ENCODE measurements at regions not wholly inside any gene's neighbourhood (a gene's known extent, or its start where the extent isn't known, plus 50 kb on each side); places are given as distances from the start of the nearest gene placed in this dataset.

DNA sequence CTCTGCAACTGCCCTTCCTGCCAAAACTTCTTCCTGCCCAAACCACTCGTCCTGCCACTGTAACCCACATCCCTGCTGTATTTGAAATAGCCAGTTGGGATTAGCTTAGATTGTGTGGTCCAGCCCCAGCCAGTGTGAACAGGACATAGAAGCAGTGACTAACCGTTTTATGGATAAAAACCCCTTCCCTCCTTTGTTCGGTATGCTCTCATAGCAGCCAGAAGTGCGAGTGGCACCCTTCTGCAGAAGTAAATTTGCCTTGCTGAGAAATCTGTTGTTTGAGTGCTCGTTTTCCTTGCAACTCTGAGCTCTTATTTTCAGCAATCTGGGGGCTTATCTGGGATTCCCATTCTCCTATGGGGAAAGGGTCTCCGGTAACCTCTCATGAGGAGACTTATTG lies 470.0 kb downstream of the PRDM9 start:
- Histone ChIP-seq H3K36me3 (ENCODE audit: control insufficient read depth, insufficient read depth, low read length) (no peaks in the 10 kb centered on the region), H3K4me2 (ENCODE audit: extremely low read depth, insufficient read depth, low read length) (no peak overlapping the region), H4K20me1 (ENCODE audit: control insufficient read depth, extremely low read depth, insufficient read depth, low read length) (no peaks in the 10 kb centered on the region), H3K4me1 (ENCODE audit: control insufficient read depth, extremely low read depth, insufficient read depth, low read length) (no peaks in the 10 kb centered on the region), H3K4me3 (replicated peaks in 1 of 4; ENCODE audit: control extremely low read depth in 1 of 4, insufficient read depth in 1 of 4, low read depth in 3 of 4, low read length in 4 of 4) (no peak overlapping the region), H3K9ac (ENCODE audit: insufficient read depth, low read length) (no peak overlapping the region), H2AFZ (ENCODE audit: low read length) (no peak overlapping the region), H3K79me2 (ENCODE audit: control insufficient read depth, insufficient read depth, low read length) (no peaks in the 10 kb centered on the region), H3K27me3 (ENCODE audit: control insufficient read depth, insufficient read depth, low read length) (no peaks in the 10 kb centered on the region), H3K27ac (ENCODE audit: insufficient read depth, low read length) (no peak overlapping the region), H3K9me3 (ENCODE audit: control insufficient read depth, insufficient read depth, low read depth, low read length) (no peaks in the 10 kb centered on the region)
- DNase-seq (ENCODE audit: low read depth in 2 of 2): no peak
- TF ChIP-seq EZH2 (IDR thresholded peaks at IDR 0.05; ENCODE audit: low read length, missing control alignments): no peak
- TF ChIP-seq, protein P1, sequence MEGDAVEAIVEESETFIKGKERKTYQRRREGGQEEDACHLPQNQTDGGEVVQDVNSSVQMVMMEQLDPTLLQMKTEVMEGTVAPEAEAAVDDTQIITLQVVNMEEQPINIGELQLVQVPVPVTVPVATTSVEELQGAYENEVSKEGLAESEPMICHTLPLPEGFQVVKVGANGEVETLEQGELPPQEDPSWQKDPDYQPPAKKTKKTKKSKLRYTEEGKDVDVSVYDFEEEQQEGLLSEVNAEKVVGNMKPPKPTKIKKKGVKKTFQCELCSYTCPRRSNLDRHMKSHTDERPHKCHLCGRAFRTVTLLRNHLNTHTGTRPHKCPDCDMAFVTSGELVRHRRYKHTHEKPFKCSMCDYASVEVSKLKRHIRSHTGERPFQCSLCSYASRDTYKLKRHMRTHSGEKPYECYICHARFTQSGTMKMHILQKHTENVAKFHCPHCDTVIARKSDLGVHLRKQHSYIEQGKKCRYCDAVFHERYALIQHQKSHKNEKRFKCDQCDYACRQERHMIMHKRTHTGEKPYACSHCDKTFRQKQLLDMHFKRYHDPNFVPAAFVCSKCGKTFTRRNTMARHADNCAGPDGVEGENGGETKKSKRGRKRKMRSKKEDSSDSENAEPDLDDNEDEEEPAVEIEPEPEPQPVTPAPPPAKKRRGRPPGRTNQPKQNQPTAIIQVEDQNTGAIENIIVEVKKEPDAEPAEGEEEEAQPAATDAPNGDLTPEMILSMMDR (conservative IDR thresholded peaks at IDR 0.05 in 1 of 2, IDR thresholded peaks at IDR 0.05 in 1 of 2; ENCODE audit: low read depth in 1 of 2, low read length in 2 of 2): no peak

DNA sequence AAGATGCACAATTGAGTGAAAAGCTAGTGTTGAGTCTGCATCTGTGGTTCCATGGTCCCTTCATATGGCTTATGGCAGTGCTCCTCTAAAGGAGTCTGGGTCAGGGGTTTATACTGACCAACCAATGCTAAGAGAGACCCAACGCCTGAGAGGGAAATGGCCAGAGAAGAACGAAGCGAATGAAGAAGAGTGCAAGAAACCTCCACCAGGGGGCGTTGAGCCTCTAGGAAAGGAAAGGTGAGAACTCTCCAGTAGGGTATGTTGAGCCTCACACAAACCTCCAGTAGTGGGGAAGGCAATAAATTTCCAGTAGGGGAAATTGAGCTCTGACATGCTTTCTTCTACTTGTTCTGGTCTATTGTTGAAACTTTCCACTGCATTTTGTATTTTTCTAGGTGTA lies 470.6 kb downstream of the PRDM9 start:
- no peak for DNase-seq (ENCODE audit: low read depth in 2 of 2)
- H3K79me2 ChIP-seq (ENCODE audit: control insufficient read depth, insufficient read depth, low read length): no peaks in the 10 kb centered on the region

DNA sequence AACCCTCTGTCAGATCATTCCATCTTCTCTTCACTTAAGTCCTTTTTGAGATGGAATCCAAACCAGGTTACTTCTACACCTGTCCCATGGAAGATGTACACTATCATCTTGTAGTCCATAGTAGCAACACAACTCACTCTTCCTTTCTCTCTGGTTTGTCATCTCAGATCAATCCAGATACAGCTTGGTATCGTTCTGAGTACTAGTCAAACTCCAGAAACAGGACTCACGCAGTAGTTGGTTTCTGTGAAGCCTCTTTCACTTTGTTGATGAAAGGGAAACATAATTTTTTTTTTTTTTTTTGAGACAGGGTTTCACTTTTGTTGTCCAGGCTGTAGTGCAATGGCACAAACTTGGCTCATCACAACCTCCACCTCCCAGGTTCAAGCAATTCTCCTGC lies 484.0 kb downstream of the PRDM9 start:
- no peak for DNase-seq (ENCODE audit: low read depth in 2 of 2)
- H3K4me3 ChIP-seq (replicated peaks in 1 of 4; ENCODE audit: control extremely low read depth in 1 of 4, insufficient read depth in 1 of 4, low read depth in 3 of 4, low read length in 4 of 4): no peak overlapping the region
- TF ChIP-seq EZH2 (IDR thresholded peaks at IDR 0.05; ENCODE audit: low read length, missing control alignments): no peak
- TF ChIP-seq, protein P1 (conservative IDR thresholded peaks at IDR 0.05 in 1 of 2, IDR thresholded peaks at IDR 0.05 in 1 of 2; ENCODE audit: low read depth in 1 of 2, low read length in 2 of 2): no peak

More for the DNA sequence above, 470.6 kb downstream of the PRDM9 start:
- H3K27me3 ChIP-seq (ENCODE audit: control insufficient read depth, insufficient read depth, low read length): no peaks in the 10 kb centered on the region
- no peaks in the 10 kb centered on the region for H4K20me1 ChIP-seq (ENCODE audit: control insufficient read depth, extremely low read depth, insufficient read depth, low read length)
- H3K4me3 ChIP-seq (replicated peaks in 1 of 4; ENCODE audit: control extremely low read depth in 1 of 4, insufficient read depth in 1 of 4, low read depth in 3 of 4, low read length in 4 of 4): no peak overlapping the region
- H3K9ac ChIP-seq (ENCODE audit: insufficient read depth, low read length): no peak overlapping the region
- no peak for TF ChIP-seq EZH2 (IDR thresholded peaks at IDR 0.05; ENCODE audit: low read length, missing control alignments)
- TF ChIP-seq, protein P1 (conservative IDR thresholded peaks at IDR 0.05 in 1 of 2, IDR thresholded peaks at IDR 0.05 in 1 of 2; ENCODE audit: low read depth in 1 of 2, low read length in 2 of 2): peak in 1 of 2 donors; percentile 7
- no peaks in the 10 kb centered on the region for H3K9me3 ChIP-seq (ENCODE audit: control insufficient read depth, insufficient read depth, low read depth, low read length)
- H3K27ac ChIP-seq (ENCODE audit: insufficient read depth, low read length): no peak overlapping the region
- H3K4me1 ChIP-seq (ENCODE audit: control insufficient read depth, extremely low read depth, insufficient read depth, low read length): no peaks in the 10 kb centered on the region
- no peak overlapping the region for H2AFZ ChIP-seq (ENCODE audit: low read length)
- no peaks in the 10 kb centered on the region for H3K36me3 ChIP-seq (ENCODE audit: control insufficient read depth, insufficient read depth, low read length)
- H3K4me2 ChIP-seq (ENCODE audit: extremely low read depth, insufficient read depth, low read length): no peak overlapping the region

More for the DNA sequence above, 484.0 kb downstream of the PRDM9 start:
- Histone ChIP-seq H3K4me2 (ENCODE audit: extremely low read depth, insufficient read depth, low read length) (no peak overlapping the region), H3K27me3 (ENCODE audit: control insufficient read depth, insufficient read depth, low read length) (no peaks in the 10 kb centered on the region), H2AFZ (ENCODE audit: low read length) (no peak overlapping the region), H3K36me3 (ENCODE audit: control insufficient read depth, insufficient read depth, low read length) (no peaks in the 10 kb centered on the region), H3K9ac (ENCODE audit: insufficient read depth, low read length) (no peak overlapping the region), H3K27ac (ENCODE audit: insufficient read depth, low read length) (no peak overlapping the region), H3K9me3 (ENCODE audit: control insufficient read depth, insufficient read depth, low read depth, low read length) (no peaks in the 10 kb centered on the region), H3K4me1 (ENCODE audit: control insufficient read depth, extremely low read depth, insufficient read depth, low read length) (no peaks in the 10 kb centered on the region), H3K79me2 (ENCODE audit: control insufficient read depth, insufficient read depth, low read length) (no peaks in the 10 kb centered on the region), H4K20me1 (ENCODE audit: control insufficient read depth, extremely low read depth, insufficient read depth, low read length) (no peaks in the 10 kb centered on the region)

Measured in fibroblast of lung (primary cell).